Choroid plexus epithelial cell (primary cell): ENCODE measurements at regions not wholly inside any gene's neighbourhood (a gene's known extent, or its start where the extent isn't known, plus 50 kb on each side); places are given as distances from the start of the nearest gene placed in this dataset.

ENCODE experiments used
- DNase-seq: peaks from one replicate; pipeline ENCODE4 v3.0.0-alpha.2; 2010; ENCODE audit warnings: low read depth
- H3K4me3 ChIP-seq: 2 replicates; pipeline ENCODE4 v1.5.1; 2011; ENCODE audit warnings: low read depth, mild to moderate bottlenecking, control low read depth, low read length, moderate library complexity
- TF ChIP-seq, protein P1 (sequence below): conservative IDR thresholded peaks from 2 replicates; pipeline ENCODE4 v1.5.1; 2011; ENCODE audit warnings: low read depth, mild to moderate bottlenecking, control low read depth, inconsistent platforms, low read length, moderate library complexity

GRCh38 chr3:182738583-182739411 is 54.5 kb upstream of the ATP11B start:
- no peak overlapping the region for H3K4me3 ChIP-seq
- no peak for DNase-seq
- TF ChIP-seq, protein P1, sequence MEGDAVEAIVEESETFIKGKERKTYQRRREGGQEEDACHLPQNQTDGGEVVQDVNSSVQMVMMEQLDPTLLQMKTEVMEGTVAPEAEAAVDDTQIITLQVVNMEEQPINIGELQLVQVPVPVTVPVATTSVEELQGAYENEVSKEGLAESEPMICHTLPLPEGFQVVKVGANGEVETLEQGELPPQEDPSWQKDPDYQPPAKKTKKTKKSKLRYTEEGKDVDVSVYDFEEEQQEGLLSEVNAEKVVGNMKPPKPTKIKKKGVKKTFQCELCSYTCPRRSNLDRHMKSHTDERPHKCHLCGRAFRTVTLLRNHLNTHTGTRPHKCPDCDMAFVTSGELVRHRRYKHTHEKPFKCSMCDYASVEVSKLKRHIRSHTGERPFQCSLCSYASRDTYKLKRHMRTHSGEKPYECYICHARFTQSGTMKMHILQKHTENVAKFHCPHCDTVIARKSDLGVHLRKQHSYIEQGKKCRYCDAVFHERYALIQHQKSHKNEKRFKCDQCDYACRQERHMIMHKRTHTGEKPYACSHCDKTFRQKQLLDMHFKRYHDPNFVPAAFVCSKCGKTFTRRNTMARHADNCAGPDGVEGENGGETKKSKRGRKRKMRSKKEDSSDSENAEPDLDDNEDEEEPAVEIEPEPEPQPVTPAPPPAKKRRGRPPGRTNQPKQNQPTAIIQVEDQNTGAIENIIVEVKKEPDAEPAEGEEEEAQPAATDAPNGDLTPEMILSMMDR = no peak

DNA sequence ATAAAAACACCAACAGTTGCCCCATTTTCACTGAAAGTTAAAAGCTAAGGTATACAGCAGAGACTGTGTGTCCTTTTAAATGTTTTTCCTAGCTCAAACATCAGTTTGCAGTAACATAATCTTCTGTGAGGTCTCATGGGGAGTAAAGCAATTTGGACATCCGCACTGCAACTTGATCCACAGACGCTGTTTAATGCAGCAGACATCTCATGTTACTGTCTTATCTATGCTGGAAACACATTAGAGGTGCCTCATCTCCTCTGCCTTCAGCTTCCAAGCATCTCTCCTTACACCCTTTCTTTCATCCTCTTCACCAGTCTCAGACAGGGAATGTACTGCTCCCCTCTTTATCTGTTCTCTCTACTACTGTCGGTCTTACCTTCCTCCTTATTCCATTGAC is 53.7 kb upstream of the ATP11B start:
- TF ChIP-seq, protein P1 = no peak
- DNase-seq = peak; percentile 89
- H3K4me3 ChIP-seq = no peak overlapping the region

- H3K4me3 ChIP-seq = no peak overlapping the region
- DNase-seq = no peak
- TF ChIP-seq, protein P1 = no peak
Observed at GRCh38 chr3:182740710-182741109, 52.6 kb upstream of the ATP11B start.

- DNase-seq = no peak
- no peak overlapping the region for H3K4me3 ChIP-seq
- TF ChIP-seq, protein P1 = no peak
Observed at GRCh38 chr3:182741214-182741613, 52.1 kb upstream of the ATP11B start.
